Skeletal muscle satellite cell (primary cell): ENCODE measurements at regions not wholly inside any gene's neighbourhood (a gene's known extent, or its start where the extent isn't known, plus 50 kb on each side); places are given as distances from the start of the nearest gene placed in this dataset.

Experiments used
- H3K27me3 ChIP-seq: 2 replicates; pipeline ENCODE4 v1.7.0; 2013; ENCODE audit warnings: low read length; ENCODE audit not compliant: control insufficient read depth, insufficient read depth
- H3K36me3 ChIP-seq: 2 replicates; pipeline ENCODE4 v1.7.0; 2013; ENCODE audit warnings: mild to moderate bottlenecking, control low read depth, low read length; ENCODE audit not compliant: insufficient read depth
- H3K4me1 ChIP-seq: 2 replicates; pipeline ENCODE4 v1.7.0; 2013; ENCODE audit warnings: low read length; ENCODE audit not compliant: control insufficient read depth, insufficient read depth
- H3K4me2 ChIP-seq: 2 replicates; pipeline ENCODE4 v1.7.0; 2013; ENCODE audit warnings: mild to moderate bottlenecking, low read length
- H3K4me3 ChIP-seq: 2 replicates; pipeline ENCODE4 v1.7.0; 2013; ENCODE audit warnings: low read length
- H3K9ac ChIP-seq: 2 replicates; pipeline ENCODE4 v1.7.0; 2013; ENCODE audit warnings: mild to moderate bottlenecking, low read depth, low read length, moderate library complexity
- H3K9me3 ChIP-seq: replicated peaks from 2 replicates; pipeline ENCODE4 v1.7.0; 2013; ENCODE audit warnings: mild to moderate bottlenecking, control low read depth, low read length

GRCh38 chrX:13130816-13131215 is 86.4 kb upstream of the FAM9C start:
- H3K27me3 ChIP-seq, result no peaks in the 10 kb centered on the region
- no peaks in the 10 kb centered on the region for H3K36me3 ChIP-seq

GRCh38 chrX:13128104-13128503 is 83.7 kb upstream of the FAM9C start:
- Histone ChIP-seq H3K9ac (no peak overlapping the region), H3K9me3 (no peaks in the 10 kb centered on the region), H3K36me3 (no peaks in the 10 kb centered on the region), H3K4me1 (peaks cover 24% of the 10 kb centered on the region), H3K4me3 (no peak overlapping the region), H3K27me3 (no peaks in the 10 kb centered on the region), H3K4me2 (no peak overlapping the region)

More at GRCh38 chrX:13130816-13131215, 86.4 kb upstream of the FAM9C start:
- H3K4me2 ChIP-seq, result no peak overlapping the region
- no peak overlapping the region for H3K9ac ChIP-seq
- no peaks in the 10 kb centered on the region for H3K9me3 ChIP-seq
- H3K4me3 ChIP-seq, result no peak overlapping the region
- peaks cover 7% of the 10 kb centered on the region for H3K4me1 ChIP-seq

GRCh38 chrX:13126775-13127174 is 82.4 kb upstream of the FAM9C start:
- Histone ChIP-seq H3K9ac (no peak overlapping the region), H3K4me2 (no peak overlapping the region), H3K4me1 (peaks cover 30% of the 10 kb centered on the region), H3K36me3 (no peaks in the 10 kb centered on the region), H3K4me3 (no peak overlapping the region), H3K9me3 (no peaks in the 10 kb centered on the region), H3K27me3 (no peaks in the 10 kb centered on the region)

GRCh38 chrX:13125188-13125587 is 80.8 kb upstream of the FAM9C start:
- Histone ChIP-seq H3K9ac (no peak overlapping the region), H3K27me3 (no peaks in the 10 kb centered on the region), H3K9me3 (no peaks in the 10 kb centered on the region), H3K36me3 (no peaks in the 10 kb centered on the region), H3K4me2 (no peak overlapping the region), H3K4me1 (peaks cover 30% of the 10 kb centered on the region), H3K4me3 (no peak overlapping the region)

- Histone ChIP-seq H3K9me3 (no peaks in the 10 kb centered on the region), H3K4me2 (peak overlapping the region; percentile 24), H3K4me1 (peaks cover 41% of the 10 kb centered on the region), H3K4me3 (no peak overlapping the region), H3K27me3 (no peaks in the 10 kb centered on the region), H3K36me3 (no peaks in the 10 kb centered on the region), H3K9ac (peak overlapping the region; percentile 20)
Measured at GRCh38 chrX:13123857-13124345, 79.5 kb upstream of the FAM9C start.

GRCh38 chrX:13123247-13123856 is 78.9 kb upstream of the FAM9C start:
- Histone ChIP-seq H3K4me3 (no peak overlapping the region), H3K4me2 (peak overlapping the region; percentile 24), H3K4me1 (peaks cover 39% of the 10 kb centered on the region), H3K9me3 (no peaks in the 10 kb centered on the region), H3K27me3 (no peaks in the 10 kb centered on the region), H3K9ac (peak overlapping the region; percentile 20), H3K36me3 (no peaks in the 10 kb centered on the region)

- no peaks in the 10 kb centered on the region for H3K27me3 ChIP-seq
- H3K4me2 ChIP-seq, result no peak overlapping the region
- H3K36me3 ChIP-seq, result no peaks in the 10 kb centered on the region
- no peak overlapping the region for H3K9ac ChIP-seq
- peaks cover 34% of the 10 kb centered on the region for H3K4me1 ChIP-seq
- no peaks in the 10 kb centered on the region for H3K9me3 ChIP-seq
- H3K4me3 ChIP-seq, result no peak overlapping the region
Measured at GRCh38 chrX:13121020-13121555, 76.7 kb upstream of the FAM9C start.

- no peaks in the 10 kb centered on the region for H3K36me3 ChIP-seq
- no peak overlapping the region for H3K4me2 ChIP-seq
- H3K9me3 ChIP-seq, result no peaks in the 10 kb centered on the region
- no peaks in the 10 kb centered on the region for H3K27me3 ChIP-seq
- H3K4me3 ChIP-seq, result no peak overlapping the region
- H3K9ac ChIP-seq, result no peak overlapping the region
- peaks cover 30% of the 10 kb centered on the region for H3K4me1 ChIP-seq
Measured at GRCh38 chrX:13120017-13120416, 75.6 kb upstream of the FAM9C start.

- Histone ChIP-seq H3K27me3 (no peaks in the 10 kb centered on the region), H3K9ac (no peak overlapping the region), H3K36me3 (no peaks in the 10 kb centered on the region), H3K4me1 (peaks cover 23% of the 10 kb centered on the region), H3K9me3 (no peaks in the 10 kb centered on the region), H3K4me3 (no peak overlapping the region), H3K4me2 (no peak overlapping the region)
Measured at GRCh38 chrX:13119386-13119785, 75.0 kb upstream of the FAM9C start.

- no peak overlapping the region for H3K4me2 ChIP-seq
- H3K27me3 ChIP-seq, result no peaks in the 10 kb centered on the region
- peaks cover 17% of the 10 kb centered on the region for H3K4me1 ChIP-seq
- no peak overlapping the region for H3K9ac ChIP-seq
- H3K36me3 ChIP-seq, result no peaks in the 10 kb centered on the region
- H3K9me3 ChIP-seq, result no peaks in the 10 kb centered on the region
- H3K4me3 ChIP-seq, result no peak overlapping the region
Measured at GRCh38 chrX:13115146-13115855, 70.9 kb upstream of the FAM9C start.

- Histone ChIP-seq H3K27me3 (no peaks in the 10 kb centered on the region), H3K4me1 (peaks cover 7% of the 10 kb centered on the region), H3K9me3 (no peaks in the 10 kb centered on the region), H3K4me2 (no peak overlapping the region), H3K4me3 (no peak overlapping the region), H3K9ac (no peak overlapping the region), H3K36me3 (no peaks in the 10 kb centered on the region)
Measured at GRCh38 chrX:13112499-13112898, 68.1 kb upstream of the FAM9C start.
